ENCODE measurements at regions not wholly inside any gene's neighbourhood (a gene's known extent, or its start where the extent isn't known, plus 50 kb on each side); places are given as distances from the start of the nearest gene placed in this dataset.

DNA sequence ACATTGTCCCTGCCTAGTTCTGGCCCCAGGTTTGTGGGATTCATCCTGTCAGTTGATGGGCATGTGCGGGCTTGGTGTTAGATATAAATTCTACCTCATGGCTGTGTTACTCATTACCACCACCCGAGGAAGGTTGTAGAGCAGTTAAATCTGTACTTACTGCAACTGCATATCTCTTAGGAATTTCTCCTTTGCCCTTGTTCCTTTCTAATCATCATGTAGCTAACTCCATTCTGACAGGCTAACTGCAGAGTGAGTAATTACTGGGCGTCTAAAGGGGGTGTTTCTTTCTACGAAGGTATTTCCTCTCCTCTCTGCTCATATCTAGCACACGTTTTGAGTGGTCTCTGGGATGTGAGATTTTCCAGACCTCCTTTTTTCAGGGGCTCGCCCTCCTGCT lies 1076.7 kb downstream of the TMTC2 start:
- H3K36me3 ChIP-seq (replicated peaks; ENCODE audit: low read depth, low read length) = no peaks in the 10 kb centered on the region
- no peaks in the 10 kb centered on the region for H3K27me3 ChIP-seq (ENCODE audit: low read depth, low read length)
- no peak overlapping the region for H3K9ac ChIP-seq (ENCODE audit: low read length)
- no peak for TF ChIP-seq EZH2phosphoT487 (IDR thresholded peaks at IDR 0.05; ENCODE audit: low read depth)
- TF ChIP-seq, protein P1, sequence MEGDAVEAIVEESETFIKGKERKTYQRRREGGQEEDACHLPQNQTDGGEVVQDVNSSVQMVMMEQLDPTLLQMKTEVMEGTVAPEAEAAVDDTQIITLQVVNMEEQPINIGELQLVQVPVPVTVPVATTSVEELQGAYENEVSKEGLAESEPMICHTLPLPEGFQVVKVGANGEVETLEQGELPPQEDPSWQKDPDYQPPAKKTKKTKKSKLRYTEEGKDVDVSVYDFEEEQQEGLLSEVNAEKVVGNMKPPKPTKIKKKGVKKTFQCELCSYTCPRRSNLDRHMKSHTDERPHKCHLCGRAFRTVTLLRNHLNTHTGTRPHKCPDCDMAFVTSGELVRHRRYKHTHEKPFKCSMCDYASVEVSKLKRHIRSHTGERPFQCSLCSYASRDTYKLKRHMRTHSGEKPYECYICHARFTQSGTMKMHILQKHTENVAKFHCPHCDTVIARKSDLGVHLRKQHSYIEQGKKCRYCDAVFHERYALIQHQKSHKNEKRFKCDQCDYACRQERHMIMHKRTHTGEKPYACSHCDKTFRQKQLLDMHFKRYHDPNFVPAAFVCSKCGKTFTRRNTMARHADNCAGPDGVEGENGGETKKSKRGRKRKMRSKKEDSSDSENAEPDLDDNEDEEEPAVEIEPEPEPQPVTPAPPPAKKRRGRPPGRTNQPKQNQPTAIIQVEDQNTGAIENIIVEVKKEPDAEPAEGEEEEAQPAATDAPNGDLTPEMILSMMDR (IDR thresholded peaks at IDR 0.05; ENCODE audit: low read depth, low read length) = no peak
- H2AFZ ChIP-seq (ENCODE audit: low read depth, low read length) = no peak overlapping the region
- no peak overlapping the region for H3K4me3 ChIP-seq (ENCODE audit: low read length)
- H3K27ac ChIP-seq (ENCODE audit: low read length) = no peak overlapping the region
- no peaks in the 10 kb centered on the region for H4K20me1 ChIP-seq (ENCODE audit: insufficient read depth, low read length)
- H3K9me3 ChIP-seq (ENCODE audit: insufficient read depth, low read length) = no peaks in the 10 kb centered on the region
- H3K4me2 ChIP-seq (ENCODE audit: low read length) = no peak overlapping the region
- no peaks in the 10 kb centered on the region for H3K4me1 ChIP-seq (ENCODE audit: low read length)
- H3K79me2 ChIP-seq (ENCODE audit: low read length) = no peaks in the 10 kb centered on the region

DNA sequence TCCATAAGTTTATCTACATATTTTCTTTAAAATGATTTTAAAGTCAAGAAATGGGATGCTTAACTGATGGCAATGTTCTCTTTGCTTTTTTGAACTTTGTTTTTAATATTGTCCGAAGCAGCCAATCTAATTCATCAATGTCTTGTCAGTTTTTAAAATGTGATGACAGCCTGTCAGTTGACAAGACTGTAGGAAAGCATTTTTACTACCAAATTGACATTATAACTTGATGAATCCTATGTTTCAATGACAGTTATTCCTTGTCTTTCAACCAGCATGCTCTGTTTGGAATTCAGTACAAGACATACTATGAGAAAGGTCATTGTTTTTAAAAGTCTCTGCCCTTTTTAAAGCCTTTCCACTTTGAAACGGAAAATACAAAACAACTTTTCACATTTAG lies 1073.2 kb downstream of the TMTC2 start:
- Histone ChIP-seq H3K4me3 (ENCODE audit: low read length) (no peak overlapping the region), H3K27me3 (ENCODE audit: low read depth, low read length) (no peaks in the 10 kb centered on the region), H3K9ac (ENCODE audit: low read length) (no peak overlapping the region), H3K27ac (ENCODE audit: low read length) (no peak overlapping the region), H4K20me1 (ENCODE audit: insufficient read depth, low read length) (no peaks in the 10 kb centered on the region), H2AFZ (ENCODE audit: low read depth, low read length) (no peak overlapping the region), H3K4me2 (ENCODE audit: low read length) (no peak overlapping the region), H3K36me3 (replicated peaks; ENCODE audit: low read depth, low read length) (no peaks in the 10 kb centered on the region), H3K79me2 (ENCODE audit: low read length) (no peaks in the 10 kb centered on the region), H3K9me3 (ENCODE audit: insufficient read depth, low read length) (no peaks in the 10 kb centered on the region), H3K4me1 (ENCODE audit: low read length) (no peaks in the 10 kb centered on the region)
- no peak for TF ChIP-seq EZH2phosphoT487 (IDR thresholded peaks at IDR 0.05; ENCODE audit: low read depth)
- TF ChIP-seq, protein P1 (IDR thresholded peaks at IDR 0.05; ENCODE audit: low read depth, low read length) = no peak

DNA sequence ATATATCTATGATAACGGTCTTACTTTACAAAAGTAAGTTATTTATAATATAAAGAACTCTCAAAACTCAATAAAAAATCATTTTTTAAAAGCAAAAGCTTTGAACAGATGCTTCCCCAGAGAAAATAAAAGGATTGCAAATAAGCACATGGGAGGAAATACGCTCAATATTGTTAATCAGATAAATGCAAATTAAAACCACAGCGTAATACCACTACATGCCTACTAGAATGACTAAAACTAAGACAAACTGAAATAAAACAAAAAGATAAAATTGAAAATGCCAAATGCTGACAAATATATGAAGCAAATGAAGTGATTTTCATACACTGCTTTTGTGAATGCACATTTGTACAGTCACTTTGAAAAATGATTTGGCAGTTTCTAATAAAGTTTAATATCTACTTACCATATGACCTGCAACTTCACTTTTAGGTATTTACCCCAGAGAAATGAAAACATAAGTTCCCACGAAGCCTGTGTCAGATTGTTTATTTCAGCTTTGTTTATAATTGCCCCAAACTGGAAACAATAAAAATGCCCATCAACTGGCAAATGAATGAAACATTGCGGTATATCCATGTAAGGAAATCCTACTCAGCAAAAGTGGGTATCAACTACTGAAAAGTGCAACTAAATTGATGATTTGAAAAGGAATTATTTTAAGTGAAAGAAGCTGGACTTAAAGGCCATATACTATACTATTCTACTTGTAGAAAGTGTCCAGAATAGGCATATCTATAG lies 1072.4 kb downstream of the TMTC2 start:
- no peaks in the 10 kb centered on the region for H3K36me3 ChIP-seq (replicated peaks; ENCODE audit: low read depth, low read length)
- 0 out of 2 replicates have a peak overlapping the region, but pooled peaks have one; percentile 18 for H2AFZ ChIP-seq (ENCODE audit: low read depth, low read length)
- TF ChIP-seq, protein P1 (IDR thresholded peaks at IDR 0.05; ENCODE audit: low read depth, low read length) = no peak
- no peak for TF ChIP-seq EZH2phosphoT487 (IDR thresholded peaks at IDR 0.05; ENCODE audit: low read depth)
- no peak overlapping the region for H3K27ac ChIP-seq (ENCODE audit: low read length)
- H3K9ac ChIP-seq (ENCODE audit: low read length) = no peak overlapping the region
- no peaks in the 10 kb centered on the region for H4K20me1 ChIP-seq (ENCODE audit: insufficient read depth, low read length)
- H3K79me2 ChIP-seq (ENCODE audit: low read length) = no peaks in the 10 kb centered on the region
- H3K27me3 ChIP-seq (ENCODE audit: low read depth, low read length) = no peaks in the 10 kb centered on the region
- H3K4me3 ChIP-seq (ENCODE audit: low read length) = no peak overlapping the region
- H3K4me1 ChIP-seq (ENCODE audit: low read length) = no peaks in the 10 kb centered on the region
- no peak overlapping the region for H3K4me2 ChIP-seq (ENCODE audit: low read length)
- H3K9me3 ChIP-seq (ENCODE audit: insufficient read depth, low read length) = no peaks in the 10 kb centered on the region

DNA sequence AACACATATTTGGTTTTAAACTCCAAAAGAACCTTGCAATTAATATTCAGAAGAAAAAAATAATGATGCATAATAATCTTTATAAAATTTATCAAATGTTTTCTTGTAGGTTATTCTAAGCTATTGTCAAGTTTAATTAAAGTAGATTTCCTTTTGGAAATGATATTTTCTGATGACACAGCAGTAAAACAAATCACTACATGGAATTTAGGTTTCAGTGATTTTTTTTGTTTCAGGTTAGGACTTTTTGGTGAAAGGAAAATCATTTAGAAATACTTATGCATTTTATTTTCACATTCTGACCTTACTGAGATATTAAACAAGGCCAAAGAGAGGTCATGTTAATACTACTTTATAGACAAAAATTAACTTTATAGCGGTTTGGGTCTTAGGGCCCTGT lies 1067.2 kb downstream of the TMTC2 start:
- no peaks in the 10 kb centered on the region for H4K20me1 ChIP-seq (ENCODE audit: insufficient read depth, low read length)
- H3K79me2 ChIP-seq (ENCODE audit: low read length) = no peaks in the 10 kb centered on the region
- no peaks in the 10 kb centered on the region for H3K4me1 ChIP-seq (ENCODE audit: low read length)
- H3K27ac ChIP-seq (ENCODE audit: low read length) = no peak overlapping the region
- H3K36me3 ChIP-seq (replicated peaks; ENCODE audit: low read depth, low read length) = no peaks in the 10 kb centered on the region
- no peak overlapping the region for H3K4me3 ChIP-seq (ENCODE audit: low read length)
- H3K27me3 ChIP-seq (ENCODE audit: low read depth, low read length) = no peaks in the 10 kb centered on the region
- no peaks in the 10 kb centered on the region for H3K9me3 ChIP-seq (ENCODE audit: insufficient read depth, low read length)
- no peak for TF ChIP-seq EZH2phosphoT487 (IDR thresholded peaks at IDR 0.05; ENCODE audit: low read depth)
- TF ChIP-seq, protein P1 (IDR thresholded peaks at IDR 0.05; ENCODE audit: low read depth, low read length) = no peak
- no peak overlapping the region for H3K9ac ChIP-seq (ENCODE audit: low read length)
- H3K4me2 ChIP-seq (ENCODE audit: low read length) = no peak overlapping the region
- no peak overlapping the region for H2AFZ ChIP-seq (ENCODE audit: low read depth, low read length)
